GM18520 (cell line): ENCODE measurements at regions not wholly inside any gene's neighbourhood (a gene's known extent, or its start where the extent isn't known, plus 50 kb on each side); places are given as distances from the start of the nearest gene placed in this dataset.
"Not testable (repeated sequence)": the region's sequence is repeated elsewhere in the genome, so short reads cannot be mapped to it uniquely, and the experiment has no call there.

Experiments
- ATAC-seq: cut with Tn5 transposase; IDR thresholded peaks from one replicate; pipeline ENCODE4 v1.9.1; 2021; ENCODE audit not compliant: unreplicated experiment

DNA sequence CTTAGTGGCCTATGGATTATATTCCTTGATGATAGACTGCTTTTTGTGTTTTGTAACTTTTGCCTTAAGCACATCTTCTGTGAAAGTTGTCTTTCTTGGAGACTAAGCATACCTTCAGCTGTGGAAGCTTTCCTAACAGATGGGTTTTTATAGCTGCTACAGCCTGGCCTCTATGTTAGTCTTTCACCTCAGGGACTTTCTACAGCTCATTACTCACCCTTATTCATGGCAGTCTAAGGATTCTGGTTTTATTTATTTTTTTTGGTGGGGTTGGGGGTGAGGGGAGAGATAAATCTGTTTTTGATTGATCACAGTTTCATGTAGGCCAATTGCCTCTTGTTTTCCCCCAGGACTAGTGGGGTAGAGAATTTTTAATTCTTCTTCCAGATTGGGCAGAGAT, 219.9 kb downstream of the DKK1 start:
- no peak for ATAC-seq

DNA sequence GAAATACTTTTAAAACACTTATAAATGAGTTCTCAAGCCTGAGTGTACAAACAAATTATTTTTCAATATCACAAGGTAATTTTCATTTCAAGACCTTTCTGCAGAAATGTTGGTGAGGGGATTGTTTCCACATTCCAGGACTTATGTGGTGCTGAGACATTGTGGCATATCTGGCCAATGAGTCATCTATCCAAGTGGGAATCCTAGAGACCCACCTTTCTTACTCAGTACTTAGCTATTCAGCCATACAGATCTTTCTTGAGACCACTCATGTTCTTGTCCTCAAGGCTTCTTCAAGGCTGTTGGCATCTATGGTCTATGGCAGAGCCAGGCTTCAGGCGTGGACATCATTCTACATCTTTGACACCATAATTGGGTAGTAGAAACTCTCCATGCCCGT, 225.4 kb downstream of the DKK1 start:
- no peak for ATAC-seq

GRCh38 chr10:52540479-52540984, 226.5 kb downstream of the DKK1 start:
- no peak for ATAC-seq

GRCh38 chr10:52541006-52541473, 227.0 kb downstream of the DKK1 start:
- ATAC-seq = no peak

DNA sequence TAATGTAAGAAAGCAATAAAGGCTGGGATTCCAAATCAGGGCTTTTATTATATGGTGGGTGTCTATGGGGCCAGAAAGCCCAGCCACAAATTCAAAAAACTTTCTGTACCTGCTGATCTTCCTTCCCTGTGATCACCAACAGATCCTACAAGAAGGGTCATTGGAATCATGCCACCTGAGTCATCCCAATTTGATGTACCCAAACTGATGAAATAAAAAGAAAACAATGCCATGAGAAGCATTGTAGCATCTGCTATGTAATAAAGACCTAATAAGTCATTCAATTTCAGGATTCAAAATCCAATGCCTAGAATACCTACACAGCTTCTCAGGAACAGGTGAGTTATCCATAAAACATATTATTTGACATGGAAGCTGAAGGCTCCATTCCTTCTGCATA, 228.8 kb downstream of the DKK1 start:
- no peak for ATAC-seq

DNA sequence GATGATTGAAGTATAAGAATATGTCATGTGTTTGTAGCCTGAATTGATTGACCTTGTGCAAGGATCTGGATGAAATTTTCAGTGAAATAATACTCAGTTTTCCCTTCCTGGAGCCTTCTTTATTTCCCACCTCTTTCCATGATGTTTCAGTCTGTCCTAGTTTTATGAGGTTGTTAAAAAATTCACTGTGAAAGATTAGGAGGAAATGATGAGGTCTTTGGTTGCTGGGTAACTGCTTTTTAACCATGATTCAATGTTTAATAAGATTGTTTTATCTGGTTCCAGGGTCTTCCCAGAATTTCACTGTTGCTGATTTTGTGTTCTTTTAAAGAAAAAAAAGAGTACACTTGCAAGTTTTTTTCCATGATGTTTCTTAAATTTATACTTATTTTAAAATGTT, 221.5 kb downstream of the MBL2 start:
- no peak for ATAC-seq

- ATAC-seq = peak; percentile 58
Observed at GRCh38 chr10:52558090-52558489, 214.5 kb downstream of the MBL2 start.

DNA sequence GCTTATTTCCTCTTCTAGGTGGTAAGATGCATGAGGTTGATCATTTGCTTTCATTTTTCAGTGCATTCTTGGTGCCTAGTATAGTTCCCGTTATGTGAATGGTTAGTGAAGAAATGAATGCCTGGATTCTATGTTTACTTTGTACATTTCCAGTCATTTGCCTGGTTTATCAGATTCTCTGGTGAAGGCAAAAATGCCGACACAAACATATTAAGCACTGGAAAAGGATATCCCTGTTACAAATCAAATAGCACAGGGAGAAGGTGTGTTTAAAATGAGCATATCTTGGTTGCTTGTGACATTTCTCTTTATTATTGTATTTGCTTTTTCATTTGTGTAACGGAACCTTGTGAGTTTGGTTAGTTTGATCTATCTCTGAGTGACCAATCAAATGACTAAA, 211.3 kb downstream of the MBL2 start:
- ATAC-seq = no peak

- no peak for ATAC-seq
Observed at GRCh38 chr10:52563360-52563759, 209.2 kb downstream of the MBL2 start.

DNA sequence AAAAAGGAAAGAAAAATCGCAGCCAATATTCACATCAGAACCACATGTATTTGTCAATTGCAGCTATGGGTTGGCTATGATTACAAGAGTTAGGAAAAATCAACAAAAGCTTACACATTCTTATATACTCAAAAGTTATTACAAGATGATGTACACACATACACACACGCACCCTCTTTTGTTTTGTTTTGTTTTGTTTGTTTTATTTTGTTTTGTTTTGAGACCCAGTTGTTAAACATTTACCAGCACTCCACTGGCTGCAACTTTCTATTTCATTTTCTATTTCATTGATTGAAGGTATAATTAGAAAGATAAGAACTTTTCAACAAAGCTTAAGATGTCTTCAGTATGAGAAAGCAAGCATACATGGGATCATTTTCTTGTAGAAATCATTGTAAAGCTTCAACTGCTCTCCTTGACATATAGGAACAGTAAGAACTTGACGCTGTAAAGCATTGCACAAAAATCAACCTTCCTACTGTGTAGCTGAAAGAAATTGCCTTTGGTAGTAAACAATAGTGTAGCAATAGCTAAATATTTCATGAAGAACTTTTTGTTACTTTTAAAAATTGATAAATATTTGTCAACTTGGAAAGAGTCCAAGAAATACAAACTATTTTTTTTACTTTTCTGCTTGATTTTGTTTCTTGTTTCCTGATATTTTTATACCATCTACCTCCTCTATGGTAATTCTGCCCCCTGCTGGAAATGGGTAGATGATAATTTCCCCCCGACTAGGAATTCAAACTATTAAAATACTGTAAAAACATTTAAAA, 205.9 kb downstream of the MBL2 start:
- ATAC-seq = no peak

- ATAC-seq = no peak
Observed at GRCh38 chr10:52567247-52567580, 205.4 kb downstream of the MBL2 start.

DNA sequence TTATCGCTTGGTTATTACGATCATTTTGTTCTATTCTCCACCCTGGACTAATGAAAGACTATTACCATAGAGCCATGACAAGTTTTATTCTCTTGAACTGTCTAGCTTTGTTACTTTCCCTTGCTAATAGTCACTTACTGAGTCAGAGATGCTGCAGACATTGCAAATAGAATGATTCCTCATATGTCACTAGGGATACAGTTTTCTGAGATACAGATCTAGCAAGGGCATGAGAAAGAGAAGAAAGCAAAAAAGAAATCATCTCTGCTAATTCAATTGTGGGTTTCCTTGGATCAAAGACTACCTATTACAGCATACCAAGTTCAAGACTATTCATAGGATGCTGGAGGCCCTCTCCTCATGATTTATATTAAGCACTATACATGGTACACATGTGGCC, 204.3 kb downstream of the MBL2 start:
- no peak for ATAC-seq

DNA sequence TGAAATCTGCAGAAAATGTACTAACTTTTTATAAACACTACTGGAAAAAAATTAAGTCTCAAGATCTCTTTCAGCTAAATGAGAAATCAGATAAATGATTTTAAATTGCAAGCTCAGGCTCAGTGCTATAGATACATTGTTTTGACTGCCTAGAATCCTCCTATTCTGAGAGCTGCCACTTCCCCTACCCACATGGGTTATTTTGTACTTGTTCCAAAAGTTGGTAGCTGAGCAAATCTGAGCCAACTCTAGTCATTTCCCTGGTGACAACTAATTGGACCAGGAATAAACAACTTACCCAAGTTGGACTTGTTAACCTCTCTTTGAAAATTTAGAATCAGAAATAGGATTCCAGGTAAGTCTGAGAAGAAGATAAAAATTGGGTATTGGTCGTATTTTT, 202.1 kb downstream of the MBL2 start:
- ATAC-seq = no peak

GRCh38 chr10:52571018-52571417, 201.6 kb downstream of the MBL2 start:
- ATAC-seq = no peak

DNA sequence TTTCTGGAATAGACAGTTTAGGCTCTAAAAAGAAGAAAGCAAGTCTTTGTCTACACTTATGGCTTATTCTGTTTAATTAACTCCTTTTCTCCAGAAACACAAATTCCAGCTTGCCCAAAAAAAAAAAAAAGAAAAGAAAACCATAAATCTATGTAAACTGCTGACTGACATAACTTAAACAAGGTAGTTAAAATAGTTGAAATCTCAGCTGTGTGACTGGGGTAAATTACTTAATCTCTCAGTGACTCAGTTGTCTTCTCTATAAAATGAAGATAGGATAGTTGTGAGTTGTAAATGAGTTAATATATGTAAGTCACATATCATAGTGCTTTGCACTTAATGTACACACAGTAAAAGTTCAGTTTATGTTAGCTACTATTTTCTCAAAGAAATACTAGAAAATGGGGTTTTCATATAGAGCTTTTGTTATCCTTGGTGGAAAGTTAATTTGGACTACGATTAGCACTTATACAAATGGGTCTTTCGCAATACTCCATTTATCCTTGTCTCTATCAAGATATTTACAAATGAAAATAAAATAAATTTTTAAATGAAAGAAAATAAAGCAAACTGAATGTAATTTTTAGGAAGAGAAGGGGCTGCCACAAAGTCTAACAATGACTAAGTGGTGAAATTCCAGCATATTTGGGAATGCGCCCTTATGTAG, 200.9 kb downstream of the MBL2 start:
- ATAC-seq = no peak

DNA sequence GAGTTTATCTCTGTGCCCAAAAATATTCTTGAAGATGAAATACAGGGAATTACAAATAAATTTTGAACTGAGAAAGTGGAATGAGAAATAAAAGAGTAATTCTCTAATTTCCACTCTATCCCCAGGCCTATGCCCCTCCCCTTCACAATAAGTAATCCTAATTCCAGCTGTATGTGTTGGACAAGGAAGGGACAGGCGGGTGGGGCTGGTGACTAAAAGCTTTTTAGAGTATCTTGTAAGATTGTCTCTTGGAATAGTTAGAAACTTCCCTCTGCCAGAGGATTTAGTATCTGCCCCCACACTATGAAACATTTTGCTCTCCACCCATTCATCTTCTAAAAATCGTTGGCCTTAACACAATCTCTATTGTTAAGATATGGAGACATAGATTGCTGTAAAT, 199.2 kb downstream of the MBL2 start:
- no peak for ATAC-seq

DNA sequence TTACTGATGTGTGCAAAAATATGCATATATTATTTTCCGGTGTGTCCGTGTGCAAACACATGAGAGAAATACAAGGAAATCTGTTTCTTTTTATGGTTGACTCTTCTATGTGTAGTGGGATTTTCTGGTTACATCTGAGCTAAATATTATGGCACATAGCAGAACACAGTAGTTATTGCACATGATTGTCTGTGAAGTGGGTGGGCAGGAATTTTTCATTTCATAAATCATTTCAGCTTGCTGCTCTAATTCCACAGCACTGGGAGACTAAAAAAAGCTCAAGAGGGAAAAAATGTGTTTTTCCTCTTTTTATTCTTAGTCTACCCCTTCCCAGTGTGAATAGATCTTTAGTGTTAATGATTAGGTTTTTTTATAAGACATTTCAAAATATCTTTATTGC, 197.9 kb downstream of the MBL2 start:
- ATAC-seq = no peak

GRCh38 chr10:52577047-52577446, 195.5 kb downstream of the MBL2 start:
- no peak for ATAC-seq

DNA sequence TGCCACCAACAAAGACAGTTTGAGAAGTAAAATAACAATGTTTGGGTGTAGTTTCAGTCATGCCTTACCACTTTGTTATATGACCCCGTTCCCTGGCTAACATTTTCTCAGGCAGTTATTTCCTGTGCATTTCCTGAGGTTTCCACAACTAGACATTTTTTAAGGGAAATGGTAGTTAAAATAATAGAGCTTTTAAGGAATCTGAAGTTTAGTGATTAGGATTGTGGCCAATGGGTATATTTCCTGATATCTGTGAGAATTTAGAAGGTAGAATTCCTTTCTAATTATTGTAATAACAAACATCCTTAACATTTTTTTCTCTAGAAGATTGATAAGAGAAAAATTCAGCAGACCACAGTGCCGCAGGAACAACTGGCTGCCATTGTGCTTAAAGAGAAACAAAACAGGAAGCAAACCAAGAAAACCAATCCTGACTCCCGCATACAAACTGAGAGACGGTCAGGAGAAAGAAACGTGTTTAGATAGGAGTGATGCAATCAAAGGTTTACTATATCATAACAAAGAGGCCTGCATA, 193.6 kb downstream of the MBL2 start:
- no peak for ATAC-seq

DNA sequence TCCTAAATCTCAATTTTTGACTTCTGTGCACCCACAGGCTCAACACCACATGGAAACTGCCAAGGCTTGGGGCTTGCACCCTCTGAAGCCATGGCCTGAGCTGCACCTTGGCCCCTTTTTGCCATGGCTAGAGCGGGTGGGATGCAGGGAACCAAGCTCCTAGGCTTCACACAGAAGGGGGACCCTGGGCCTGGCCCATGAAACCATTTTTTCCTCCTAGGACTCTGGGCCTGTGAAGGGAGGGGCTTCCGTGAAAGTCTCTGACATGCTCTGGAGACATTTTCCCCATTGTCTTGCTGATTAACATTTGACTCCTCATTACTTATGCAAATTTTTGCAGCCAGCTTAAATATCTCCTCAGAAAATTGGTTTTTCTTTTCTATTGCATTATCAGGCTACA, 190.9 kb downstream of the MBL2 start:
- ATAC-seq = not testable (repeated sequence)

DNA sequence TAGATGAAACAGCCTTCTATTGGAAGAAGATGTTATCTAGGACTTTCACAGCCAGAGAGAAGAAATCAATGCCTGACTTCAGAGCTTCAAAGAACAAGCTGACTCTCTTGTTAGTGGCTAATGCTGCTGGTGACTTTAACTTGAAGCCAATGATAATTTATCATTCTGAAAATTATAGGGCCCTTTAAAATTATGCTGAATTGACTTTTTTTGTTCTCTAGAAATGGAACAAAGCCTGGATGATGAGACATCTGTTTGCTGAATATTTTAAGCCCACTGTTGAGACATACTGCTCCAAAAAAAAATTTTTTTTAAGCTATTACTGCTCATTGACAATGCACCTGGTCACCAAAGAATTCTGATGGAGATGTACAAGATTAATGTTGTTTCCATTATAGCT, 189.2 kb downstream of the MBL2 start:
- no peak for ATAC-seq

- no peak for ATAC-seq
Observed at GRCh38 chr10:52586710-52587109, 185.9 kb downstream of the MBL2 start.
